ENCODE measurements at regions not wholly inside any gene's neighbourhood (a gene's known extent, or its start where the extent isn't known, plus 50 kb on each side); places are given as distances from the start of the nearest gene placed in this dataset.
"Not testable (repeated sequence)": the region's sequence is repeated elsewhere in the genome, so short reads cannot be mapped to it uniquely, and the experiment has no call there.

DNA sequence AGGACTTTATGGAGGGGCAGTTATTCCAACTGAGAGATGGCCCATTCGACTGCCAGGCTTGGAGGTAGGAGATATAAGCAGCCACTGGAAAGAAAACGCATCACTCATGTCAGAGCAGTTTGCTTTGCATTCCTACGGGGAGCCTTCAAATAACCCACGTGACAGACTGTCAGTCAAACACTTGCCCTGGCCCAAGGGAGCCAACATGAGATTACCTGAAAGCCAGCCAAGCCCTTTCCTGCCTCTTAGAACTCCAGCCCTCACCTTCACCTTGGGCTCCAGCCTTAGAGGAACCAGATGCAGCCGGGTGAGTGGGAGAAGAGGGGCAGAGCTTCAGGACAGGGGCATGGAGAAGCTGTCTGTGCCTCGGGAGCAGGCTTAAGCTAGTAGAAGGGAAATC is 95.3 kb upstream of the CXCL13 start:
- no peak for DNase-seq (ENCODE audit: low spot score)

DNA sequence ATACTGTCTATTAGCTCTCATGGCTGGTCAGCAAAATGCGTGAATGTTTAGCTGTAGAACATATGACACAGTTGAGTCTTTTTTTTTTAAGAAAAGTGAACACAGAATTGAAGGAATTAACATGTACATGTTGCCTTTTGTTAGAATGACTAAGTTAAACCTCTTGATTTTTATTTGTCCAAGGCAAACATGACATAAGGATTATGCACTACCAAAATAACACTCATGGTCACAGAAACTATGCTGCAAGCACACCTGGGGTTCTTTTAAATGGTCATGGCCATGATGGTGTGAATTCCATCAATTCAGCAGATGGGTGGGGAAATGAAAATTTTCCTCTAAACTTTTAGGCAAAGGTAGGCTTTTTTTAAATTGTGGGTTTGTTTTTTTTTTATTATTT is 80.1 kb upstream of the CXCL13 start:
- no peak for DNase-seq (ENCODE audit: low spot score)

DNA sequence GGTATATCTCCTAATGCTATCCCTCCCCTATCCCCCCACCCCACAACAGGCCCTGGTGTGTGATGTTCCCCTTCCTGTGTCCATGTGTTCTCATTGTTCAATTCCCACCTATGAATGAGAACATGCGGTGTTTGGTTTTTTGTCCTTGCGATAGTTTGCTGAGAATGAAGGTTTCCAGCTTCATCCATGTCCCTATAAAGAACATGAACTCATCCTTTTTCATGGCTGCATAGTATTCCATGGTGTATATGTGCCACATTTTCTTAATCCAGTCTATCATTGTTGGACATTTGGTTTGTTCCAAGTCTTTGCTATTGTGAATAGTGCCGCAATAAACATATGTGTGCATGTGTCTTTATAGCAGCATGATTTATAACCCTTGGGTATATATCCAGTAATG is 77.7 kb upstream of the CXCL13 start:
- DNase-seq (ENCODE audit: low spot score), result not testable (repeated sequence)

DNA sequence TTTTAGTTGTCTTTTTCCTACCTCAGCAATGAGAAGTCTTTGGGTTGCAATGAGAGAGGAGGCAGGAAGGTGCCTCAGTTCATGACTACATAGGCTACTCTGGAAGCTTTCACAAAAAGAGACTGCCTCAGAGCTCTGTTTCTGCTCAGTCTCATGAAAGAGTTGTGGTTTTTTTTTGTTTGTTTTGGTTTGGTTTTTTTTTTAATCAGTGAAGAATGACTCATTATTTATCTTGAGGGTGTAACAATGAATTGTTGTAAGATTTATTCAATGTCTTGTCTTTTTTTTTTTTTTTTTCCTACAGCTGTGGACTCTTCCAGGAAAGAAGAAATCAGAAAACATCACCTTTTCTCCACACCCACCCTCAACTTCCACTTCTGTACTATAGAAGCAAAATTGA is 67.5 kb upstream of the CXCL13 start:
- no peak for DNase-seq (ENCODE audit: low spot score)

DNA sequence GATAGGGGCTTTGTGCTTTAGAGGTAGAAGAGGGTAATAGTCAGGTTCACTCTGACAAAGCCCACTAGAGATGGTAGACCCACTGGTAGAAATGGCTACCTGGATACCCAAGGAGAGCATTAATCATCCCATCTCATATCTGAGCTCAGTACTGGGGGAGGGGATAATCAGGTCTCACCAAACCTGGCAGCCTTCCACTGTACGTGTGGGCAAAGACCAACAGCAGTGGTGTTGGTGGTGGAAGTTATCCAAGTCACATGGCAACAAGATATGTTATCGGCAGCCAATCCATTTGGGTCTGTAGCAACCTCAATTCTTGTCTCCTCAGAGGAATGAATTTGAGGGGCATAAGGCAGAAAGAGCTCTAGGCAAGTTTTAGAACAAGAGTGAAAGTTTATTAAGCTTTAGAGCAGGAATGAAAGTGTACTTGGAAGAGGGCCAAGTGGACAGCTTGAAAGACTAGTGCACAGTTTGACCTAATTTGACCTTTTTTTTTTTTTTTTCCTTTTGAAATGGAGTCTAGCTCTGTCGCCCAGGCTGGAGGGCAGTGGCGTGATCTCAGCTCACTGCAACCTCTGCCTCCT is 67.0 kb upstream of the CXCL13 start:
- DNase-seq (ENCODE audit: low spot score), result no peak
